NCI-H345 treated with DMSO at 0.1 percent for 48 hours (cell line): ENCODE measurements at regions not wholly inside any gene's neighbourhood (a gene's known extent, or its start where the extent isn't known, plus 50 kb on each side); places are given as distances from the start of the nearest gene placed in this dataset.
"Not testable (repeated sequence)": the region's sequence is repeated elsewhere in the genome, so short reads cannot be mapped to it uniquely, and the experiment has no call there.

Experiments used
- DNase-seq: peaks from one replicate; lab custom pipeline; 2025; ENCODE audit not compliant: unreplicated experiment; lab: John Stamatoyannopoulos, UW

- no peak for DNase-seq
These were observed 150.5 kb downstream of the UNC5CL start for GRCh38 chr6:40888456-40888990.

GRCh38 chr6:40887792-40888340 lies 151.2 kb downstream of the UNC5CL start:
- no peak for DNase-seq

GRCh38 chr6:40887079-40887791 lies 151.8 kb downstream of the UNC5CL start:
- no peak for DNase-seq

DNA sequence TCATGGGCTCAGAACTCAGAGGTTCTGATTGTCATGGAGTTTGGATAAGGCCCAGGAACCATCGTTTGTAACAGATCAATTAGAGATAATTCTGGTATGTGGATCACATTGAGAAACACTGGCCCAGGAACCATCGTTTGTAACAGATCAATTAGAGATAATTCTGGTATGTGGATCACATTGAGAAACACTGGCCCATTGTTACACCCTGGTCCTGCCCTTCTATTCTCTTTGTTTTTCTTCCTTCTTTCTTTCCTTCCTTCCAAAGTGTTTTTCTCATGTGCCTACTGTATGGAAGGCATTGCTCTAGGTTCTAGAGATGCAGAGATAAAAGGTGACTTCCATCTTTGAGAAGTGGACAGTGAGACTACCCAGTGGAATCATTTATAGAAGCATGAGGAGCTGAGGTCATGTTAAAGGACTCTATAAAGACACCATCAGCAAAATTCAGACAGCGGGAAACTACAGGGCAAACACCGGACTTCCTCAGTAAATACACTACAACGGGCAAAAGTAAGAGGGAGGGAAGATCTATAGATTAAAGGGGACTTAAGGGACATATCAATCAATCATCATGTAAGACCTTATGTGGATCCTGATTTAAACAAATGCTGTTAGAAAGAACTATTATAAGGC lies 153.8 kb downstream of the UNC5CL start:
- no peak for DNase-seq

DNA sequence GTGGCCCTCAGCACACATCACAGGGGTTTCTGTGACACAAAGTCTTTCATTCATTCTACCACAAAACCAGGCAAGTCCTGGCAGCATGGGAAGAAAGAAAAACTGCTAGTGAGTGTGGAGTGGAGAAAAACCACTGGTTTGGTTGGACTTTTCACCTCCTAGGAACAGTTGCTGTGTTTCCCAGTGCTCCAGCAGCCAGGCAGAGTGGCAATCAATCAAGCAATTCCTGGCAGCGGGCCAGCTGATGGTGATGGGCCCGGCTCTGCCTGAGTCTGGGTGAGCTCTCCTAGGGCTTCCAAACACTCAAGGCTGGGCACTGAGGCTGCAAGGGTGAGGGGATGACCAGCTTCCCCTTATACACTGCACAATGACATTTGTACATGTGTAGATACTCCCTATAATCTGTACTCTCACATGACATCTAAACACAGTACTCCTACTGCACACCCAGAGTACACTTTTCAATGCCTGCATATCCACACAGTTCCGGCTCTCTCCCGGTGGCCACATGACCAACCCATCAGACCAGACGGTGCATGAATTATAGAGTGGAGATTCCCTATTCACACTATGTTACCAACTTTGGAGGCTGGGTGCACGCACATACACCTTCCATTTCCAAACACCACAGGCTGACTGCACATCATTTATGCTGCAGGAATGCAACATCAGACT lies 156.6 kb downstream of the UNC5CL start:
- DNase-seq = peak; percentile 80

- no peak for DNase-seq
These were observed 157.5 kb downstream of the UNC5CL start for GRCh38 chr6:40881501-40881900.

- DNase-seq = no peak
These were observed 158.1 kb downstream of the UNC5CL start for GRCh38 chr6:40880906-40881305.

- DNase-seq = no peak
These were observed 159.9 kb downstream of the UNC5CL start for GRCh38 chr6:40879169-40879568.

DNA sequence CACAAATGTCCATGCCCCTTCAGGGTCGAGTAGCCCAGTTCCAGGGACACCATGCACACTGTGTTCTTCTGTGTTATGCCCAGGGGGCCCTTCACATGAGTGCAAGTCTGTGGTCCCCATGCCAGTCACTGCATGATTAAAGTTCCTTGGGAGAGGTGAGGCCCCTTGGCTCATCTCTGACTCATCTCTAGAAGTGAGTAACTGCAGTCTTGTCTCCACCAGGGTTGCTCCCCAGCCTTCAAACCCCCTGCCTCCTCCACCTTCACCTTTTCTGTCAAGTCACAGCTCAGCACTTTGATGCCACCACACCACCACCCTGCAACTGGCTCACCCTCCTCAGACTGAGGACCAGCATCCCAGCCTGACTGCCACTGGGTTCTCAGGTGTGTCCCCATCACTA lies 161.7 kb downstream of the UNC5CL start:
- DNase-seq = no peak

DNA sequence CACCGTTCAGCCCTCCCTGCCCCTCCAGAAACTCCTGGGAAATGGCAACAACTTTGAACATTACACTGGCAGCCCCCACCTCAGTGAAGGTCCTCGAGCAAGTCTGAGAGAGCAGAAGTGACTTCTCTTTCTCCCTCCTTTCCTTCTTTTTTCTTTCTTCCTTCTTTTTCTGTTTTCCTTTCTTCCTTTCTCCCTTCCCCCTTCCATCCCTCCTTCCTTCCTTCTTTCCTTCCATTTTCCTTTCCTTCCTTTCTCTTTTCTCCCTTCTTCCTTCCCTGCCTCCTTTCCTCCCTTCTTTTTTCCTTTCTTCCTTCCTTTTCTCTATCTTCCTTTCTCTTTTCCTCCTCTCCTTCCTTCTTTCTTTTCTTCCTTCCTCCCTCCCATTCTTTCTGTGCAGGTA lies 162.7 kb downstream of the UNC5CL start:
- DNase-seq = no peak

DNA sequence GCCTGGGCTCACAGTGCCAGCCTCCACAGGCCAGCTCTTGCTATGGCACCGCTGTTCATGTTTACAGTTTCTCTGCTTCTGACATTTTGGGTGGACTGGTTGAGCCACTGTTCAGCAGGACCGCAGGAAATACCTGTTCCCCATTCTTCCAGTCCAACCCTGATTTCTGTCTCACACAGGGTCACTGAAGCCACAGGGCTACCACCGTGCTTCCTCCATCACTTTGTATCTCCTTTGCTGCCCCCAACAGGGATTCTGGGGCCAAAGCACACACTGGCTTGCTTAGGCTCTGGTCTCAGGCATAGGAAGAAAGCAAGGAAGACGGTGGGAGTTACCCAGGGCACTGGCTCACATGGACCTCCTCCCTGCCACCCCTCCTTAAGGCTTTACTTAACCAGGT lies 164.5 kb downstream of the UNC5CL start:
- DNase-seq = no peak

DNA sequence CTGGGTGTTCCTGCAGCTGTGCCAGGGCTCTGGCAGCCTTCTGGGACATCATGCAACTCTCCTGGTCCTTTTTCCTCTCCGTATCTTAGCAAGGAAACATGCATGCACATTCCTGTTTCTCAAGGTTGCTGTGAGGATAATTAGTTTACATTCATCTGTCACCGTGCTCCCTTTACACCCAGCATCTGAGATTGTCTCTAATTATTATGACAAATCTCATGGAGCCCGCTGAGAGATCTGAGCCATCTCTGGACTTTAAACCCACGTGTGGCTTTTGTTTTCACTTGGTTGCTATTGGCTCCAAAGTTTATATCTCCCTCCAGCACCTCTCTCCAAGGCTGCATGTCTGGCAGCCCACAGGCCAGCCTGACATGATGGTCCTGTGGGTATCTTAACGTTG lies 167.6 kb downstream of the UNC5CL start:
- DNase-seq = no peak

- not testable (repeated sequence) for DNase-seq
These were observed 170.7 kb downstream of the UNC5CL start for GRCh38 chr6:40868089-40868865.

DNA sequence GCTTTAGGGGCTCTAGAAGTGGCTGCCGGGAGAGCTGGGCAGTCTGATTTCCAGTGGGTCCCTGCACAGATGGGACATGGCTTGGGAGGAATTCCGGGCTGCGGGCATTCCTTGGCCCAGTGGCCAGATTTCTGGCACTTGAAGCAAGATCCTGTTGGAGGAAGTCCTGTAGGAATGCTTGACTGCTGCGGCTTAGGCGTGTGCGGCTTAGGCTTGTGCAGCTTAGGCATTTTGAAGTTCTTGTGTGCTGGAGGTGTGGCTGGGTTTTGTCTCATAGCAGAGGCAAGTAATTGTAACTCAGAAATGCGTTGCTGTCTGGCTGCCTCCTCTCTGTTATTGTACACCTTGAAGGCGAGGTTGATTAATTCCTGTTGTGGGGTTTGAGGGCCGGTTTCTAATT lies 171.5 kb downstream of the UNC5CL start:
- DNase-seq = not testable (repeated sequence)

GRCh38 chr6:40865259-40865658 lies 173.8 kb downstream of the UNC5CL start:
- DNase-seq = not testable (repeated sequence)

DNA sequence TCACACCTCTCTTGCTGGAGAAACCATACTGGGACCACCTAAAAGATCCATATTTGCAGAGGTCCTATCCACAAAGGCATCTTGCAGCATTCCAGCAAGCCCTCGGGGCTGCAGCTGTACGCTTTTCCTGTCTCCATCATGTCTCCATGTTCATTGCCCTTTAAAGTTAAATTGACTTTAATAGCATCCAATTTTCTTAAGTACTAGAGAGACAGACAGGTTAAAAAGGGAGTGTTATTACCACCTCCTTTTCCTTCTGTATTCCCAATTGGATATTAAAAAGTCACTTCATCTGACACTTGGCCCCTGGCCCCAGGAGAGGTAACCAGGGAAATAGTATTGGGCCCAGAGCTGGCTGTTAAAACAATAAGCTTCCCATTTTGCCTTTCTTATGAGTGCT lies 178.6 kb downstream of the UNC5CL start:
- DNase-seq = no peak

DNA sequence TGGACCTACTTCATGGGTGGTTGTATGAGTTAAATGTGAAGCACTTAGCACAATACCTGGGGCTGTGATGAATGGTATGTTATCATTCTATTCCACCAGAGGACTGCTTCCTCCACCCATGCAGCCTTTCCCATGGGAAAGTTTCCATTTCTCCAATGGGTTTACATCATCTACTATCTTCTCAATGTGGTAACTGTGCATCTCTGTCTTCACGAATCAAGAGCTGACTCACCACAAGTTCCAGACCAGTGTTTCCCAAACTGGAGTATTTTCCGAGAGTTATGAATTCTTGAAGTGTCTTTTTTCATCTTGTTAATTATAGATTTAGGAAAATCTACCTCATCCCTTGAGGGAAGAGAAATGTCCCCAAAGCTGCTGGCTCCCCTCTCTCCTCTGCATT lies 182.8 kb downstream of the UNC5CL start:
- no peak for DNase-seq

GRCh38 chr6:40855168-40855880 lies 183.7 kb downstream of the UNC5CL start:
- DNase-seq = no peak

- no peak for DNase-seq
These were observed 184.4 kb downstream of the UNC5CL start for GRCh38 chr6:40854592-40854991.

GRCh38 chr6:40852779-40853373 lies 186.1 kb downstream of the UNC5CL start:
- no peak for DNase-seq
